Epithelial cell of proximal tubule (primary cell): ENCODE measurements at regions not wholly inside any gene's neighbourhood (a gene's known extent, or its start where the extent isn't known, plus 50 kb on each side); places are given as distances from the start of the nearest gene placed in this dataset.

Experiments
- DNase-seq: peaks from one replicate; pipeline ENCODE4 v3.0.0-alpha.2; 2011; ENCODE audit warnings: low read depth
- H3K4me3 ChIP-seq: 2 replicates; pipeline ENCODE4 v1.5.1; 2011; ENCODE audit warnings: low read depth, mild to moderate bottlenecking, low read length
- CTCF ChIP-seq: conservative IDR thresholded peaks from 2 replicates; pipeline ENCODE4 v1.5.1; 2012; ENCODE audit warnings: low read depth, mild to moderate bottlenecking, low read length

- TF ChIP-seq CTCF: no peak
- no peak for DNase-seq
- H3K4me3 ChIP-seq: no peak overlapping the region
These were observed 203.1 kb upstream of the NDST3 start for GRCh38 chr4:117831060-117831683.

- no peak for DNase-seq
- no peak for TF ChIP-seq CTCF
- H3K4me3 ChIP-seq: no peak overlapping the region
These were observed 198.7 kb upstream of the NDST3 start for GRCh38 chr4:117835566-117835965.

- TF ChIP-seq CTCF: no peak
- no peak for DNase-seq
- no peak overlapping the region for H3K4me3 ChIP-seq
These were observed 189.7 kb upstream of the NDST3 start for GRCh38 chr4:117844594-117844993.

- TF ChIP-seq CTCF: no peak
- no peak for DNase-seq
- H3K4me3 ChIP-seq: no peak overlapping the region
These were observed 189.0 kb upstream of the NDST3 start for GRCh38 chr4:117845270-117845669.

GRCh38 chr4:117847849-117848248 lies 186.4 kb upstream of the NDST3 start:
- TF ChIP-seq CTCF: no peak
- DNase-seq: no peak
- no peak overlapping the region for H3K4me3 ChIP-seq

DNA sequence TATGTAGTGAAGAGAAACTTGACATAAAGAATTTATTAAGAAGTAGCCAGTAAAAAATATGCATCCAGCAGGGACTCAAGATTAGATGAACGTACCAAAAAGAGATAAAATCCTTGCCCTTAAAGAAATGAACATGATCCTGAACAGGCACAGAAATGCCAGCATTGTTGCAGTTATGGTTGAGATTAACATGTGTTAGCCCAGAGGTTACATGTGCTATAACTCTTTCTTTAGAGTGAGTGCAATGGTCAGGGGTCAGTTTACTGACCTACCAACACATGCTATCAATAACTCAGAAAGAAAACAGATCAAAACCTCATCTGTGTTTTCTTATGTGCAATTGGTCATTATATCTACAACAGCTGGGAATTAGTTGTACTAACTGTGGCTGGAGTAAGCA lies 166.1 kb upstream of the NDST3 start:
- no peak for TF ChIP-seq CTCF
- H3K4me3 ChIP-seq: no peak overlapping the region
- no peak for DNase-seq

- no peak for TF ChIP-seq CTCF
- H3K4me3 ChIP-seq: no peak overlapping the region
These were observed 160.5 kb upstream of the NDST3 start for GRCh38 chr4:117873779-117874178.

More at GRCh38 chr4:117873779-117874178, 160.5 kb upstream of the NDST3 start:
- DNase-seq: no peak
